IMR-90 (cell line): ENCODE measurements at regions not wholly inside any gene's neighbourhood (a gene's known extent, or its start where the extent isn't known, plus 50 kb on each side); places are given as distances from the start of the nearest gene placed in this dataset.

ENCODE experiments used
- ATAC-seq: fragments of 200-7000 bp; cut with Tn5 transposase; 2 replicates; pipeline ENCODE4 v1.9.1; 2020; ENCODE audit warnings: low read depth, mild to moderate bottlenecking, moderate library complexity
- BruUV-seq: library from RNA; stranded (reverse); fragments of 400-500 nt; replicated peaks from 2 replicates; lab custom pipeline; 2021; lab: Mats Ljungman, UMichigan
- CTCF ChIA-PET: fragments of 300-600 bp; formaldehyde crosslinking; extraction: SDS; loops from one replicate; lab custom pipeline; 2021; ENCODE audit warnings: antibody characterized with exemption; lab: Yijun Ruan, JAX
- POLR2A ChIA-PET: fragments of 300-600 bp; sonication (Branson Sonifier 250); formaldehyde crosslinking; loops from one replicate; lab custom pipeline; 2022; ENCODE audit warnings: antibody characterized with exemption; ENCODE audit not compliant: unreplicated experiment; lab: Charles Lee
- DNase-seq: peaks from one replicate; pipeline ENCODE4 v3.0.0; 2013
- H2AFZ ChIP-seq: replicated peaks from 2 replicates; pipeline ENCODE3; 2013; ENCODE audit warnings: low read length, mild to moderate bottlenecking; ENCODE audit not compliant: poor library complexity
- H2AK5ac ChIP-seq: 2 replicates; pipeline ENCODE4 v1.6.1; 2013; ENCODE audit warnings: low read depth, low read length, inconsistent platforms
- H2AK9ac ChIP-seq: replicated peaks from 2 replicates; pipeline ENCODE3; 2013; ENCODE audit warnings: mild to moderate bottlenecking, low read depth, low read length, moderate library complexity; ENCODE audit not compliant: poor library complexity
- H2BK120ac ChIP-seq: 2 replicates; pipeline ENCODE4 v1.6.1; 2013; ENCODE audit warnings: low read depth, low read length, inconsistent platforms
- H2BK15ac ChIP-seq: 3 replicates; pipeline ENCODE4 v1.6.1; 2013; ENCODE audit warnings: low read depth, low read length, inconsistent platforms
- H2BK20ac ChIP-seq: 2 replicates; pipeline ENCODE4 v1.6.1; 2013; ENCODE audit warnings: low read depth, mild to moderate bottlenecking, inconsistent platforms, low read length, moderate library complexity
- H2BK5ac ChIP-seq: 2 replicates; pipeline ENCODE4 v1.6.1; 2013; ENCODE audit warnings: mild to moderate bottlenecking, low read depth, low read length, inconsistent platforms; ENCODE audit not compliant: poor library complexity, severe bottlenecking
- H3K14ac ChIP-seq: replicated peaks from 2 replicates; pipeline ENCODE4 v1.6.1; 2013; ENCODE audit warnings: low read depth, low read length, inconsistent platforms
- H3K18ac ChIP-seq: 2 replicates; pipeline ENCODE4 v1.6.1; 2013; ENCODE audit warnings: low read depth, low read length, control low read depth
- H3K23ac ChIP-seq: 2 replicates; pipeline ENCODE4 v1.6.1; 2013; ENCODE audit warnings: low read depth, low read length, inconsistent platforms
- H3K27ac ChIP-seq: 2 replicates; pipeline ENCODE4 v1.5.1; 2013; ENCODE audit warnings: mild to moderate bottlenecking, control low read depth, low read length; ENCODE audit not compliant: insufficient read depth
- H3K27me3 ChIP-seq: 2 replicates; pipeline ENCODE4 v1.6.1; 2013; ENCODE audit warnings: low read length; ENCODE audit not compliant: control insufficient read depth, insufficient read depth
- H3K36me3 ChIP-seq: 2 replicates; pipeline ENCODE4 v1.6.1; 2013; ENCODE audit warnings: low read length, mixed read lengths; ENCODE audit not compliant: control insufficient read depth, insufficient read depth
- H3K4ac ChIP-seq: 2 replicates; pipeline ENCODE4 v1.6.1; 2013; ENCODE audit warnings: low read depth, low read length, inconsistent platforms
- H3K4me1 ChIP-seq: 2 replicates; pipeline ENCODE4 v1.6.1; 2013; ENCODE audit warnings: low read length, mixed read lengths; ENCODE audit not compliant: control insufficient read depth, insufficient read depth
- H3K4me2 ChIP-seq: 2 replicates; pipeline ENCODE4 v1.6.1; 2013; ENCODE audit warnings: low read depth, mild to moderate bottlenecking, control low read depth, low read length, moderate library complexity
- H3K4me3 ChIP-seq: 2 replicates; pipeline ENCODE4 v1.5.1; 2013; ENCODE audit warnings: low read depth, mild to moderate bottlenecking, control low read depth, low read length, moderate library complexity; ENCODE audit not compliant: insufficient read depth
- H3K56ac ChIP-seq: 2 replicates; pipeline ENCODE4 v1.6.1; 2013; ENCODE audit warnings: low read length, inconsistent platforms; ENCODE audit not compliant: insufficient read depth; ENCODE audit errors: extremely low read depth
- H3K79me1 ChIP-seq, 2 experiments: 2 replicates each; pipeline ENCODE4 v1.6.1; 2013; ENCODE audit warnings: low read length in 2 of 2, inconsistent platforms in 1 of 2, low read depth in 1 of 2
- H3K9ac ChIP-seq: 2 replicates; pipeline ENCODE4 v1.6.1; 2013; ENCODE audit warnings: low read depth, low read length, control low read depth
- H3K9me1 ChIP-seq: 2 replicates; pipeline ENCODE4 v1.6.1; 2013; ENCODE audit warnings: low read length, inconsistent platforms; ENCODE audit not compliant: insufficient read depth
- H3K9me3 ChIP-seq: 2 replicates; pipeline ENCODE4 v1.6.1; 2013; ENCODE audit warnings: low read length; ENCODE audit not compliant: control insufficient read depth, insufficient read depth
- H4K20me1 ChIP-seq: 2 replicates; pipeline ENCODE4 v1.6.1; 2013; ENCODE audit warnings: low read length, inconsistent platforms; ENCODE audit not compliant: insufficient read depth
- H4K5ac ChIP-seq: 2 replicates; pipeline ENCODE4 v1.6.1; 2013; ENCODE audit warnings: mild to moderate bottlenecking, low read depth, low read length, control low read depth
- H4K8ac ChIP-seq, 2 experiments: 2 replicates each; pipeline ENCODE4 v1.6.1; 2013; ENCODE audit warnings: low read depth in 2 of 2, low read length in 2 of 2, control low read depth in 1 of 2, inconsistent platforms in 1 of 2
- H4K91ac ChIP-seq: 2 replicates; pipeline ENCODE4 v1.6.1; 2013; ENCODE audit warnings: low read depth, low read length, inconsistent platforms; ENCODE audit not compliant: insufficient read depth
- BHLHE40 ChIP-seq: fragments of 150-350 bp; IDR thresholded peaks from 2 replicates; pipeline ENCODE4 v1.6.1; 2016; ENCODE audit warnings: mild to moderate bottlenecking, low read depth, low read length
- CEBPB ChIP-seq: IDR thresholded peaks from 2 replicates; pipeline ENCODE4 v1.6.1; 2012; ENCODE audit warnings: low read depth, low read length, improper control_type of control experiment
- CHD1 ChIP-seq: IDR thresholded peaks from 2 replicates; pipeline ENCODE4 v1.6.1; 2012; ENCODE audit warnings: low read depth, low read length, improper control_type of control experiment
- FOS ChIP-seq: fragments of 150-350 bp; IDR thresholded peaks from 2 replicates; pipeline ENCODE4 v1.6.1; 2016; ENCODE audit warnings: low read depth, low read length
- MAFK ChIP-seq: IDR thresholded peaks from 2 replicates; pipeline ENCODE4 v1.6.1; 2012; ENCODE audit warnings: low read depth, low read length, improper control_type of control experiment
- MAZ ChIP-seq: IDR thresholded peaks from 2 replicates; pipeline ENCODE4 v1.6.1; 2012; ENCODE audit warnings: low read depth, mild to moderate bottlenecking, low read length, improper control_type of control experiment, moderate library complexity, borderline replicate concordance
- MXI1 ChIP-seq: IDR thresholded peaks from 2 replicates; pipeline ENCODE4 v1.6.1; 2012; ENCODE audit warnings: low read depth, mild to moderate bottlenecking, low read length, moderate library complexity, borderline replicate concordance
- NFE2L2 ChIP-seq: fragments of 150-350 bp; IDR thresholded peaks from 2 replicates; pipeline ENCODE4 v1.6.1; 2016; ENCODE audit warnings: low read depth, mild to moderate bottlenecking, low read length
- POLR2A ChIP-seq: IDR thresholded peaks from 2 replicates; pipeline ENCODE4 v1.6.1; 2012; ENCODE audit warnings: mild to moderate bottlenecking, low read depth, low read length
- RAD21 ChIP-seq: IDR thresholded peaks from 2 replicates; pipeline ENCODE4 v1.6.1; 2012; ENCODE audit warnings: low read length, improper control_type of control experiment
- RCOR1 ChIP-seq: IDR thresholded peaks from 2 replicates; pipeline ENCODE4 v1.6.1; 2012; ENCODE audit warnings: mild to moderate bottlenecking, low read length, improper control_type of control experiment; ENCODE audit not compliant: insufficient replicate concordance
- RFX5 ChIP-seq: IDR thresholded peaks from 2 replicates; pipeline ENCODE4 v1.8.0; 2012; ENCODE audit warnings: low read depth, mild to moderate bottlenecking, low read length, moderate library complexity
- SMC3 ChIP-seq: fragments of 150-350 bp; IDR thresholded peaks from 2 replicates; pipeline ENCODE4 v1.6.1; 2016; ENCODE audit warnings: low read depth, mild to moderate bottlenecking, antibody characterized with exemption, low read length, moderate library complexity
- WGBS, 2 experiments: methylation state at CpG; one replicate each; pipeline versions ENCODE4 v1.1.5 to v1.1.7; 2013; ENCODE audit warnings: missing lambda C conversion rate in 2 of 2; ENCODE audit not compliant: insufficient read length in 1 of 2; ENCODE audit errors: extremely low coverage in 2 of 2; 5-methylcytosine and 5-hydroxymethylcytosine counted together
- dilution Hi-C: fragments of 300-500 bp; cut with HindIII; formaldehyde crosslinking; loops from one replicate; pipeline ENCODE4 v1.14.3; 2018; ENCODE audit warnings: low sequenced_read_pairs; ENCODE audit not compliant: unreplicated experiment
- in situ Hi-C: fragments of 300-500 bp; cut with MboI; formaldehyde crosslinking; loops from 3 replicates; pipeline ENCODE4 v1.14.3; 2019; ENCODE audit warnings: low sequenced_read_pairs, inconsistent platforms, mixed read lengths
- intact Hi-C: fragments of 100-400 bp; cut with micrococcal nuclease; formaldehyde crosslinking; loops from 2 replicates; pipeline ENCODE4 v1.10.0; 2022
- TF ChIP-seq, protein P1 (sequence below): fragments of 150-350 bp; IDR thresholded peaks from 2 replicates; pipeline ENCODE4 v1.6.1; 2017; ENCODE audit warnings: mild to moderate bottlenecking, antibody characterized with exemption, low read length, low read depth
- TF ChIP-seq, protein P2 (sequence below): fragments of 150-350 bp; IDR thresholded peaks from 2 replicates; pipeline ENCODE4 v1.6.1; 2016; ENCODE audit warnings: low read depth, mild to moderate bottlenecking, low read length, moderate library complexity, borderline replicate concordance
- TF ChIP-seq, protein P3 (sequence below): conservative IDR thresholded peaks from 2 replicates; pipeline ENCODE4 v1.5.1; 2012; ENCODE audit warnings: mild to moderate bottlenecking, low read depth, low read length, improper control_type of control experiment

DNA sequence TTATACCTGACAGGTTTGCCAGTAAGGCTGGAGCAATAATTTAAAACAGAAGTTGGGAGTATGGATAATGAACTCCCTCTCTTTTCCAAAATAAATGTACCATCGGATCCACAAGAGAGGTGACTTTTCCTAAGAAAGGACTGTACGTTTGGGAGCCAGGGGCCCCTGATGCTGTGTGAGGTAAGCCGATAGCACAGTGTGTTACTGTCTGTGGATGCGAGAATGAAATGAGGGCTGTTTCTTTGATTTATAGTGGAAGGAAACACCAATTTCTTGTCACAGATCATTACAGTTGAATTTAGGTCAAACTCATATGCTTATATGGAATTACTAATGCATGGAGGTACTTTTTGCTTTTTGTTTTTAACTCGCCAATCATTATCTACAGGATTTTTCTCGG, 147.7 kb downstream of the ZNF664 start:
- no peak overlapping the region for H4K8ac ChIP-seq
- no peak overlapping the region for H3K14ac ChIP-seq
- H3K79me1 ChIP-seq = no peaks in the 10 kb centered on the region
- no peak overlapping the region for H2AFZ ChIP-seq
- H2BK20ac ChIP-seq = no peak overlapping the region
- H4K20me1 ChIP-seq = no peaks in the 10 kb centered on the region
- no peak overlapping the region for H4K91ac ChIP-seq
- no peak overlapping the region for H3K56ac ChIP-seq
- H3K36me3 ChIP-seq = no peaks in the 10 kb centered on the region
- no peak overlapping the region for H3K9ac ChIP-seq
- H3K4ac ChIP-seq = no peak overlapping the region
- CTCF ChIA-PET = interaction anchor here (0.8 kb wide), 1 partner anchor 10 kb away, joined by 12 read pairs; no protein-coding TSS in a partner anchor
- intact Hi-C loops (no loop called here), dilution Hi-C loops (no loop called here), in situ Hi-C loops (no loop called here)
- H3K18ac ChIP-seq = no peak overlapping the region
- no peaks in the 10 kb centered on the region for H3K4me1 ChIP-seq
- BruUV-seq = no TSS peak
- H3K4me3 ChIP-seq = no peak overlapping the region
- no peaks in the 10 kb centered on the region for H3K9me3 ChIP-seq
- WGBS, 2 experiments = no CpG with 5 or more reads among the region's 6 CpGs
- POLR2A ChIA-PET = no interaction called here
- ATAC-seq = no peak
- H2AK9ac ChIP-seq = no peak overlapping the region
- DNase-seq = no peak
- no peak overlapping the region for H3K27ac ChIP-seq
- no peak overlapping the region for H4K5ac ChIP-seq
- H3K27me3 ChIP-seq = peaks cover 31% of the 10 kb centered on the region
- H2BK15ac ChIP-seq = no peak overlapping the region
- H3K4me2 ChIP-seq = no peak overlapping the region
- no peak overlapping the region for H3K23ac ChIP-seq
- H2AK5ac ChIP-seq = no peak overlapping the region
- H3K9me1 ChIP-seq = no peaks in the 10 kb centered on the region
- H2BK5ac ChIP-seq = no peak overlapping the region
- no peak overlapping the region for H2BK120ac ChIP-seq
- no peak for TF ChIP-seq BHLHE40
- TF ChIP-seq SMC3 = no peak
- TF ChIP-seq, protein P1, sequence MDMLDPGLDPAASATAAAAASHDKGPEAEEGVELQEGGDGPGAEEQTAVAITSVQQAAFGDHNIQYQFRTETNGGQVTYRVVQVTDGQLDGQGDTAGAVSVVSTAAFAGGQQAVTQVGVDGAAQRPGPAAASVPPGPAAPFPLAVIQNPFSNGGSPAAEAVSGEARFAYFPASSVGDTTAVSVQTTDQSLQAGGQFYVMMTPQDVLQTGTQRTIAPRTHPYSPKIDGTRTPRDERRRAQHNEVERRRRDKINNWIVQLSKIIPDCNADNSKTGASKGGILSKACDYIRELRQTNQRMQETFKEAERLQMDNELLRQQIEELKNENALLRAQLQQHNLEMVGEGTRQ = no peak
- no peak for TF ChIP-seq MAFK
- no peak for TF ChIP-seq RCOR1
- no peak for TF ChIP-seq MXI1
- TF ChIP-seq POLR2A = no peak
- TF ChIP-seq, protein P2, sequence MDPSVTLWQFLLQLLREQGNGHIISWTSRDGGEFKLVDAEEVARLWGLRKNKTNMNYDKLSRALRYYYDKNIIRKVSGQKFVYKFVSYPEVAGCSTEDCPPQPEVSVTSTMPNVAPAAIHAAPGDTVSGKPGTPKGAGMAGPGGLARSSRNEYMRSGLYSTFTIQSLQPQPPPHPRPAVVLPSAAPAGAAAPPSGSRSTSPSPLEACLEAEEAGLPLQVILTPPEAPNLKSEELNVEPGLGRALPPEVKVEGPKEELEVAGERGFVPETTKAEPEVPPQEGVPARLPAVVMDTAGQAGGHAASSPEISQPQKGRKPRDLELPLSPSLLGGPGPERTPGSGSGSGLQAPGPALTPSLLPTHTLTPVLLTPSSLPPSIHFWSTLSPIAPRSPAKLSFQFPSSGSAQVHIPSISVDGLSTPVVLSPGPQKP = no peak
- TF ChIP-seq, protein P3, sequence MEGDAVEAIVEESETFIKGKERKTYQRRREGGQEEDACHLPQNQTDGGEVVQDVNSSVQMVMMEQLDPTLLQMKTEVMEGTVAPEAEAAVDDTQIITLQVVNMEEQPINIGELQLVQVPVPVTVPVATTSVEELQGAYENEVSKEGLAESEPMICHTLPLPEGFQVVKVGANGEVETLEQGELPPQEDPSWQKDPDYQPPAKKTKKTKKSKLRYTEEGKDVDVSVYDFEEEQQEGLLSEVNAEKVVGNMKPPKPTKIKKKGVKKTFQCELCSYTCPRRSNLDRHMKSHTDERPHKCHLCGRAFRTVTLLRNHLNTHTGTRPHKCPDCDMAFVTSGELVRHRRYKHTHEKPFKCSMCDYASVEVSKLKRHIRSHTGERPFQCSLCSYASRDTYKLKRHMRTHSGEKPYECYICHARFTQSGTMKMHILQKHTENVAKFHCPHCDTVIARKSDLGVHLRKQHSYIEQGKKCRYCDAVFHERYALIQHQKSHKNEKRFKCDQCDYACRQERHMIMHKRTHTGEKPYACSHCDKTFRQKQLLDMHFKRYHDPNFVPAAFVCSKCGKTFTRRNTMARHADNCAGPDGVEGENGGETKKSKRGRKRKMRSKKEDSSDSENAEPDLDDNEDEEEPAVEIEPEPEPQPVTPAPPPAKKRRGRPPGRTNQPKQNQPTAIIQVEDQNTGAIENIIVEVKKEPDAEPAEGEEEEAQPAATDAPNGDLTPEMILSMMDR = no peak
- TF ChIP-seq CEBPB = no peak
- no peak for TF ChIP-seq RAD21
- TF ChIP-seq RFX5 = no peak
- no peak for TF ChIP-seq CHD1
- no peak for TF ChIP-seq NFE2L2
- TF ChIP-seq MAZ = no peak
- no peak for TF ChIP-seq FOS
